AG08395 (cell line): ENCODE measurements at regions not wholly inside any gene's neighbourhood (a gene's known extent, or its start where the extent isn't known, plus 50 kb on each side); places are given as distances from the start of the nearest gene placed in this dataset.
"Not testable (repeated sequence)": the region's sequence is repeated elsewhere in the genome, so short reads cannot be mapped to it uniquely, and the experiment has no call there.

ENCODE experiments used
- DNase-seq: peaks from one replicate; pipeline ENCODE4 v3.0.0; 2012; ENCODE audit warnings: mixed read lengths, low spot score

- DNase-seq, result no peak
Observed at GRCh38 chr14:42504433-42504832, 897.8 kb downstream of the LRFN5 start.

GRCh38 chr14:42499137-42499536 is 892.5 kb downstream of the LRFN5 start:
- no peak for DNase-seq

GRCh38 chr14:42490536-42490935 is 883.9 kb downstream of the LRFN5 start:
- no peak for DNase-seq

GRCh38 chr14:42488965-42489364 is 882.3 kb downstream of the LRFN5 start:
- no peak for DNase-seq

- DNase-seq, result not testable (repeated sequence)
Observed at GRCh38 chr14:42482345-42482971, 875.8 kb downstream of the LRFN5 start.

- not testable (repeated sequence) for DNase-seq
Observed at GRCh38 chr14:42481714-42482113, 875.0 kb downstream of the LRFN5 start.

GRCh38 chr14:42480255-42480654 is 873.6 kb downstream of the LRFN5 start:
- DNase-seq, result no peak

- no peak for DNase-seq
Observed at GRCh38 chr14:42475289-42475688, 868.6 kb downstream of the LRFN5 start.

GRCh38 chr14:42470427-42470719 is 863.7 kb downstream of the LRFN5 start:
- no peak for DNase-seq

GRCh38 chr14:42469637-42470426 is 863.2 kb downstream of the LRFN5 start:
- no peak for DNase-seq

GRCh38 chr14:42460673-42461072 is 854.0 kb downstream of the LRFN5 start:
- no peak for DNase-seq

- no peak for DNase-seq
Observed at GRCh38 chr14:42459171-42459685, 852.6 kb downstream of the LRFN5 start.

GRCh38 chr14:42441615-42442014 is 834.9 kb downstream of the LRFN5 start:
- DNase-seq, result no peak

- no peak for DNase-seq
Observed at GRCh38 chr14:42437809-42438208, 831.1 kb downstream of the LRFN5 start.

GRCh38 chr14:42429401-42429800 is 822.7 kb downstream of the LRFN5 start:
- DNase-seq, result no peak

- no peak for DNase-seq
Observed at GRCh38 chr14:42428996-42429395, 822.3 kb downstream of the LRFN5 start.

GRCh38 chr14:42424501-42424900 is 817.8 kb downstream of the LRFN5 start:
- no peak for DNase-seq

- no peak for DNase-seq
Observed at GRCh38 chr14:42421377-42422078, 814.9 kb downstream of the LRFN5 start.

- no peak for DNase-seq
Observed at GRCh38 chr14:42420071-42420470, 813.4 kb downstream of the LRFN5 start.

- no peak for DNase-seq
Observed at GRCh38 chr14:42407153-42407552, 800.5 kb downstream of the LRFN5 start.

GRCh38 chr14:42391146-42391834 is 784.6 kb downstream of the LRFN5 start:
- no peak for DNase-seq

- no peak for DNase-seq
Observed at GRCh38 chr14:42378880-42379279, 772.2 kb downstream of the LRFN5 start.
